ENCODE measurements at regions not wholly inside any gene's neighbourhood (a gene's known extent, or its start where the extent isn't known, plus 50 kb on each side); places are given as distances from the start of the nearest gene placed in this dataset.

- no peak for DNase-seq (ENCODE audit: low spot score)
- Mint-ChIP-seq H3K27me3 (ENCODE audit: low read depth) (no peaks in the 10 kb centered on the region), H3K4me1 (ENCODE audit: low read depth) (peaks cover 7% of the 10 kb centered on the region), H3K36me3 (ENCODE audit: low read depth) (peaks cover 3% of the 10 kb centered on the region), H3K9me3 (ENCODE audit: low read depth) (peaks cover 23% of the 10 kb centered on the region), H3K27ac (ENCODE audit: unreplicated experiment) (no peak overlapping the region), H3K4me3 (ENCODE audit: unreplicated experiment) (no peak overlapping the region)
- no peak for TF ChIP-seq CTCF (IDR thresholded peaks at IDR 0.05)
Measured at GRCh38 chr5:30600892-30601291, 592.6 kb upstream of the CDH6 start.

GRCh38 chr5:30596495-30597064 lies 596.9 kb upstream of the CDH6 start:
- Mint-ChIP-seq H3K36me3 (ENCODE audit: low read depth) (peaks cover 3% of the 10 kb centered on the region), H3K27me3 (ENCODE audit: low read depth) (no peaks in the 10 kb centered on the region), H3K9me3 (ENCODE audit: low read depth) (peaks cover 17% of the 10 kb centered on the region), H3K4me3 (ENCODE audit: unreplicated experiment) (no peak overlapping the region), H3K27ac (ENCODE audit: unreplicated experiment) (no peak overlapping the region), H3K4me1 (ENCODE audit: low read depth) (peaks cover 7% of the 10 kb centered on the region)
- DNase-seq (ENCODE audit: low spot score) = no peak
- no peak for TF ChIP-seq CTCF (IDR thresholded peaks at IDR 0.05)

GRCh38 chr5:30594331-30594730 lies 599.2 kb upstream of the CDH6 start:
- Mint-ChIP-seq H3K9me3 (ENCODE audit: low read depth) (peaks cover 9% of the 10 kb centered on the region), H3K4me1 (ENCODE audit: low read depth) (peaks cover 7% of the 10 kb centered on the region), H3K27ac (ENCODE audit: unreplicated experiment) (no peak overlapping the region), H3K27me3 (ENCODE audit: low read depth) (no peaks in the 10 kb centered on the region), H3K4me3 (ENCODE audit: unreplicated experiment) (no peak overlapping the region), H3K36me3 (ENCODE audit: low read depth) (no peaks in the 10 kb centered on the region)
- TF ChIP-seq CTCF (IDR thresholded peaks at IDR 0.05) = no peak
- no peak for DNase-seq (ENCODE audit: low spot score)

- no peak for DNase-seq (ENCODE audit: low spot score)
- Mint-ChIP-seq H3K27ac (ENCODE audit: unreplicated experiment) (no peak overlapping the region), H3K4me3 (ENCODE audit: unreplicated experiment) (no peak overlapping the region), H3K9me3 (ENCODE audit: low read depth) (peaks cover 3% of the 10 kb centered on the region), H3K4me1 (ENCODE audit: low read depth) (peaks cover 7% of the 10 kb centered on the region), H3K36me3 (ENCODE audit: low read depth) (no peaks in the 10 kb centered on the region), H3K27me3 (ENCODE audit: low read depth) (no peaks in the 10 kb centered on the region)
- TF ChIP-seq CTCF (IDR thresholded peaks at IDR 0.05) = no peak
Measured at GRCh38 chr5:30592833-30593232, 600.7 kb upstream of the CDH6 start.

GRCh38 chr5:30581198-30581935 lies 612.1 kb upstream of the CDH6 start:
- H3K4me3 Mint-ChIP-seq (ENCODE audit: unreplicated experiment) = no peak overlapping the region
- H3K4me1 Mint-ChIP-seq (ENCODE audit: low read depth) = peaks cover 11% of the 10 kb centered on the region

More at GRCh38 chr5:30581198-30581935, 612.1 kb upstream of the CDH6 start:
- no peak for DNase-seq (ENCODE audit: low spot score)
- H3K36me3 Mint-ChIP-seq (ENCODE audit: low read depth) = no peaks in the 10 kb centered on the region
- H3K27ac Mint-ChIP-seq (ENCODE audit: unreplicated experiment) = peak overlapping the region; percentile 3
- TF ChIP-seq CTCF (IDR thresholded peaks at IDR 0.05) = no peak
- peaks cover 4% of the 10 kb centered on the region for H3K9me3 Mint-ChIP-seq (ENCODE audit: low read depth)
- H3K27me3 Mint-ChIP-seq (ENCODE audit: low read depth) = no peaks in the 10 kb centered on the region
